ENCODE measurements at regions not wholly inside any gene's neighbourhood (a gene's known extent, or its start where the extent isn't known, plus 50 kb on each side); places are given as distances from the start of the nearest gene placed in this dataset.

DNA sequence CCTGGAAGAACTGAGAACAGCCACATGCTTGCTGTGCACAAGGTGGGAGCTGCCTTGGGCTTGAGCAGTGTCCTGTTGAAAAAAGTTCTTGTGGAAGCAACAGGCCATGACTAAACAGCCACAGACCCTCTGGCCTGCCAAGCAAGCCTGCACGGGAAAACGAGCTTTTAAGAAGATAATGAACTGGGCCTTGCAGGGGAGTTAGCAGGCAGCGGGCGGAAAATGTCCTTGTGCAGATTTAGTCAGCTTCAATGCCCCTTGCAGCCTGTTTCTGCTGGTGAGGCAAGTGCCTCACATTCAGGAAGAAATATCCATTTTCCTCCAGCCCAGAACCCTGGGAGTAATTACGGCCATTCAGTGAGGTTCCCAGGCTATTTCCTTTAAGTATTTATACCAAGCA is 126.2 kb upstream of the KLHL25 start:
- no peak overlapping the region for H3K4me3 ChIP-seq (ENCODE audit: low read depth, low read length)
- DNase-seq (ENCODE audit: low read depth): no peak
- TF ChIP-seq, protein P1, sequence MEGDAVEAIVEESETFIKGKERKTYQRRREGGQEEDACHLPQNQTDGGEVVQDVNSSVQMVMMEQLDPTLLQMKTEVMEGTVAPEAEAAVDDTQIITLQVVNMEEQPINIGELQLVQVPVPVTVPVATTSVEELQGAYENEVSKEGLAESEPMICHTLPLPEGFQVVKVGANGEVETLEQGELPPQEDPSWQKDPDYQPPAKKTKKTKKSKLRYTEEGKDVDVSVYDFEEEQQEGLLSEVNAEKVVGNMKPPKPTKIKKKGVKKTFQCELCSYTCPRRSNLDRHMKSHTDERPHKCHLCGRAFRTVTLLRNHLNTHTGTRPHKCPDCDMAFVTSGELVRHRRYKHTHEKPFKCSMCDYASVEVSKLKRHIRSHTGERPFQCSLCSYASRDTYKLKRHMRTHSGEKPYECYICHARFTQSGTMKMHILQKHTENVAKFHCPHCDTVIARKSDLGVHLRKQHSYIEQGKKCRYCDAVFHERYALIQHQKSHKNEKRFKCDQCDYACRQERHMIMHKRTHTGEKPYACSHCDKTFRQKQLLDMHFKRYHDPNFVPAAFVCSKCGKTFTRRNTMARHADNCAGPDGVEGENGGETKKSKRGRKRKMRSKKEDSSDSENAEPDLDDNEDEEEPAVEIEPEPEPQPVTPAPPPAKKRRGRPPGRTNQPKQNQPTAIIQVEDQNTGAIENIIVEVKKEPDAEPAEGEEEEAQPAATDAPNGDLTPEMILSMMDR (IDR thresholded peaks at IDR 0.05; ENCODE audit: insufficient read depth, low read depth, low read length): no peak

DNA sequence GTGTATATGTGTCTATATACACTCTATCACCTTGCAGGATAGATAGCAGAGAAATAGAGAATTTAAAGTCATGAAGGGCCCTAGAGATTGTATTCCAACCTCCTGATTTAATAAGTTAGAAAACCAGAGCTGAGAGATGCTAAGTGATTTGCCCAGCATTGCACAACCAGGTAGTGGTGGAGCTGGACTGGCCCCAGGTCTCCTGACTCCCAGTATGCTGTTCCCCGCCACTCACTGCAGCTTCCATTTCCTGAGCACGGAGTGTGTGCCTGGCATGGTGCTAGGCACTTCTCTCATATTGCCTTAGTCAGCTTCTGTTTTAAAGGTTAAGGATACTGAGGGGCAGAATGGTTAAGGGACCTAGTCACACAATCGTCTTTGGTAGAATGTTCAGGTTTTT is 129.4 kb upstream of the KLHL25 start:
- TF ChIP-seq, protein P1 (IDR thresholded peaks at IDR 0.05; ENCODE audit: insufficient read depth, low read depth, low read length): no peak
- no peak overlapping the region for H3K4me3 ChIP-seq (ENCODE audit: low read depth, low read length)
- DNase-seq (ENCODE audit: low read depth): no peak

DNA sequence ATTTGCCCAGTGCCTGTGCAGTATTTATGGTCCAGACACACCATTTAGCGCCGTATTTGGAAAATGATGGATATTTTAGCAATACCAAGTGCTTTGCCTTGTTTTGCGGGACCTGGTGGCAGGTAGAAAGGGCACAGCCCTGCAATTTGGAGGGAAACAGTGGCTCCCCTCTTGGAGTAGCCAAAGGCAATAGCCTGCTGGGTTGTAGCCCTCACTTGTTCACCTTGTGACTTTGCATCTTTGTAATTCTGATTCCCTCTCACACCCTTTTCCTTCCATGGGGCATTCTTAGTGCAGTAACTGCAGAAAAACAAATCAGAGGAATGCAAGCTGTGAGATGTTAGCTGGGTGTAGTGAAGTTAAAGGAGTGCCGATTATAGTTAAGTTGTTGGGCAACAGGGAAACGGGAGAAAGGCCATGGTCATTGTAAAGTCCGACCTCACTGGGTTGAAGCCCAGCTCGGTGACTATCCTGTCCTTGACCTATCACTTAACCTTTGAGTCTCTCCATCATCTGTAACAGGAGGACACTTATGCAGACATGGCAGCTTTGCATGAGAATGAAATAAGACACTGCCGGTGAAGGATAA is 131.0 kb upstream of the KLHL25 start:
- no peak overlapping the region for H3K4me3 ChIP-seq (ENCODE audit: low read depth, low read length)
- DNase-seq (ENCODE audit: low read depth): no peak
- TF ChIP-seq, protein P1 (IDR thresholded peaks at IDR 0.05; ENCODE audit: insufficient read depth, low read depth, low read length): no peak

DNA sequence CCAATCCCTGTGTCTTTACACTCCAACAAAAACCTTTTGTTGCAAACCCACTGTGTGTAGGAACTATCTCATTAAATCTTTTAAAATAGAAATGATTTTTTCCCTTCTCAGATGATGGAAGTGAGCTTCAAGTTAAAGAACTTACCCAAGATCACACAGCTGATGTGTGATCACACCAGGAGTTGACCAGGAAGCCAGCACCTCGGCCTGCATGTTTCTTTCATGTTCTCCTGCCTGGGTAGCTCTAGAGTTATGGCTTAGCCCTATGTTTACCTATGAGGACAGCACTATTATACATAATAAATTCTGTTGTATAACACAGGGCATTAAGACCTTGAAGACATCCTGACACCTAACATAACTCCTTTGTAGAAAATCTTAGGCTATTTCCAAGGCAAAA is 132.1 kb upstream of the KLHL25 start:
- TF ChIP-seq, protein P1 (IDR thresholded peaks at IDR 0.05; ENCODE audit: insufficient read depth, low read depth, low read length): no peak
- no peak overlapping the region for H3K4me3 ChIP-seq (ENCODE audit: low read depth, low read length)
- DNase-seq (ENCODE audit: low read depth): no peak

DNA sequence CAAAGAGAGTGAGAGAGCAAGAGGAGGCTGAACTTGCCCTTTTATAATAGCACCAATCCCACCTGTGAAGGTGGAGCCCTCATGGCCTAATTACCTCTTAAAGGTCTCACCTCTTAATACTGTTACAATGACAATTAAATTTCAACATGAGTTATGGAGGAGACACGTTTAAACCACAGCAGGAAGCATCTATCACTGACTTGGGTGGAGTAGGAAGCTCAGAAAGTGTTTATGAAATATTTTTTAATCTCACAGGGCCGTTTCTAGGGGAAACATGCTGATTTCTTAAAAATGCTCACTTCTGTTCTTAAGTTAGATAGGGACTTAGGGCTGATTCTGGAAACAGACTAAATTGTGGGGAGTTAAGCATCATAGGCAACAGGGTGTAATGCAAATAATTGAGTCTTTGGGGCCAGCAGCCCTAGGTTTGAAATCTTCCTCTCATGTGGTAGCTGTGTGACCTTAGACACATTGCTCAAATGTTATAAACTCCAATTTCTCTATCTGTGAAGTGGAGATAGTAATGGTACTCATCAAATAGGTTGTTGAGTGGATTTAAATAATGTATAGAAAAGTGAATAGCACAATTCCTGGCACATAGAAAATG is 133.3 kb upstream of the KLHL25 start:
- no peak for DNase-seq (ENCODE audit: low read depth)
- TF ChIP-seq, protein P1 (IDR thresholded peaks at IDR 0.05; ENCODE audit: insufficient read depth, low read depth, low read length): no peak
- H3K4me3 ChIP-seq (ENCODE audit: low read depth, low read length): no peak overlapping the region

DNA sequence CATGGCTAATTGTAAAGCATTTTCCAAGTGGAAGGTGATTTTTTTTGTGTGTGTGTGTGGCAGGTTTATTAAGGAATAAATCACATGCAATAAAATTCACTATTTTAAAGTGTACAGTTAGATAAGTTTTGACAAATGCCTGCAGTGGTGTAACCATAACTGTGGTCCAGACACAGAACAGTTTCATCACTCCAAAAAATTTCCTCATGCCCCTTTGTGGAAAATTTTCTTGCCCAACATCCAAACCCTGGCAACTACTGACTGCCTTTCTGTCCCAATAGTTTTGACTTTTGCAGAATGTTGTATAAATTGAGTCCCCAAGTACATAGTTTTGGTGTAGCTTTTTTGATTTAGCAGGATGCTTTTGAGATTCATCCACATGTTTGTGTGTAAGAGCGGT is 135.1 kb upstream of the KLHL25 start:
- TF ChIP-seq, protein P1 (IDR thresholded peaks at IDR 0.05; ENCODE audit: insufficient read depth, low read depth, low read length): no peak
- no peak for DNase-seq (ENCODE audit: low read depth)
- H3K4me3 ChIP-seq (ENCODE audit: low read depth, low read length): no peak overlapping the region

DNA sequence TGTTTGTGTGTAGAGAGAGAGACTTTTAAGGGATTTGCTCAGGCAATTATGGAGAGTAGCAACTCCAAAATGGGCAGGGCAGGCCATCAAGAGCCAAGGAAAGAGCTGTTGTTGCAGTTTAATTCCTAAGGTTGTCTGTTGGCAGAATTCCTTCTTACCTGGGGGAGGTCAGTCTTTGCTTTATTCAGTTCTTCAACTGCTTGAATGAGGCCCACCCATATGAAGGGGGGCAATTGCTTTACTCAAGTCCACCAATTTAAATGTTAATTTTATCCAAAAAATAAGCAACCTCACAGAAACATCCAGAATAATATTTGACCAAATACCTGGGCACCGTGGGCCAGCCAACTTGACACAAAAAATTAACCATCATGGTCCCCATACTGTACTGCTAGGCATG is 137.7 kb upstream of the KLHL25 start:
- H3K4me3 ChIP-seq (ENCODE audit: low read depth, low read length): no peak overlapping the region
- TF ChIP-seq, protein P1 (IDR thresholded peaks at IDR 0.05; ENCODE audit: insufficient read depth, low read depth, low read length): no peak
- DNase-seq (ENCODE audit: low read depth): no peak

Data from fibroblast of villous mesenchyme (primary cell).